GM13976 (cell line): ENCODE measurements at regions not wholly inside any gene's neighbourhood (a gene's known extent, or its start where the extent isn't known, plus 50 kb on each side); places are given as distances from the start of the nearest gene placed in this dataset.

ENCODE experiments used
- DNase-seq: peaks from one replicate; pipeline ENCODE4 v3.0.0; 2012; ENCODE audit warnings: low spot score
- CTCF ChIP-seq: IDR thresholded peaks from 2 replicates; pipeline ENCODE4 v1.5.1; 2012; ENCODE audit warnings: borderline replicate concordance, mild to moderate bottlenecking; ENCODE audit not compliant: insufficient read depth; ENCODE audit errors: extremely low read depth, missing control alignments, control extremely low read depth
- in situ Hi-C: fragments of 300-500 bp; cut with MboI; formaldehyde crosslinking; loops from one replicate; pipeline ENCODE4 v1.12.0; 2022; ENCODE audit warnings: low sequenced_read_pairs, mixed read lengths, inconsistent platforms; ENCODE audit not compliant: unreplicated experiment

- TF ChIP-seq CTCF: no peak
- no peak for DNase-seq
- in situ Hi-C loops: no loop called here
Observed at GRCh38 chr18:22055466-22056238, 113.7 kb upstream of the GATA6 start.

GRCh38 chr18:22056950-22057349 is 112.4 kb upstream of the GATA6 start:
- no peak for DNase-seq
- no peak for TF ChIP-seq CTCF
- in situ Hi-C loops: no loop called here

GRCh38 chr18:22057908-22058527 is 111.4 kb upstream of the GATA6 start:
- no peak for TF ChIP-seq CTCF
- in situ Hi-C loops: no loop called here
- no peak for DNase-seq

- in situ Hi-C loops: no loop called here
- no peak for DNase-seq
Observed at GRCh38 chr18:22060361-22060760, 109.0 kb upstream of the GATA6 start.

DNA sequence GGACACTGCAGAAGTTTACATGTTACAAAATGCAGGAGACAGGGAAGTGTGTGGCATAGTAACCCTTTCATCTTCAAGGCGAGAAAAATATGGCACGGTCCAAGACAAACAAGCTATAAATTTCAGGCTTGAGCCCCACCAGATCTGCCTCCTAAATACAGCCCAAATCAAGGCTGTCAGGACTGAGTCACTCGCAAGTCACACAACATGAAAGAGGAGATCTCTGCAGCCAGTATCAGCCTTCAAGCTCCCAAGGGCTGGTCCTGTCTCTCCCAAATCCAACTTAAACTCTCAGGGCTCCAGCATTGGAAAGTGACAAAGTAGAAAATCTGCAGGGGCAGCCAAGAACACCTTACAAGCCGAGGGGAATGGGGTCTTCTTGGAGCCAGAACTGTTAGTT is 106.3 kb upstream of the GATA6 start:
- no peak for TF ChIP-seq CTCF
- in situ Hi-C loops: no loop called here
- DNase-seq: no peak

More at GRCh38 chr18:22060361-22060760, 109.0 kb upstream of the GATA6 start:
- no peak for TF ChIP-seq CTCF

GRCh38 chr18:22063672-22064071 is 105.7 kb upstream of the GATA6 start:
- no peak for DNase-seq
- no peak for TF ChIP-seq CTCF
- in situ Hi-C loops: no loop called here
